ENCODE measurements at regions not wholly inside any gene's neighbourhood (a gene's known extent, or its start where the extent isn't known, plus 50 kb on each side); places are given as distances from the start of the nearest gene placed in this dataset.

DNA sequence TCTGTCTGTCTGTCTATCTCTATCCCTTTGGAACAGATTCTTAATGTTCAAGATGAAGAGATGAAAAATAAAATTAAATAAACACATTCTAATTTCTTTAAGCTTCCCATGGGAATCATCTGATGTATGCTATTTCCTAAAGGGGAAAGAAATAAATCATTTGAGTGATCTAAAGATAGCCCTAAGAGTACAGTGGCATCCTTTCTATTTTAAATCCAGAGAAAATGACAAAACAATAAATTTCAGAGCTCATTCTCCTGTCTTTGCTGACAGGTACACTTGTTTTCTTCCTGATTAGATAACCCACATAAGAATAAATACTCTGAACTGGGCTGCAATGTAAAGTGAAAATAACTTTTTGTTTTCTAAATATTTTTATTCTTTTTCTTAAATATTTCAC is 550.4 kb downstream of the JRKL start:
- RAD21 ChIA-PET (ENCODE audit: unreplicated experiment): no interaction called here
- no peak overlapping the region for H3K4me2 ChIP-seq (ENCODE audit: control insufficient read depth, insufficient read depth)
- intact Hi-C loops (cut with micrococcal nuclease; ENCODE audit: unreplicated experiment): no loop called here
- no peak for DNase-seq (ENCODE audit: low read depth, low spot score)
- no peaks in the 10 kb centered on the region for H3K36me3 ChIP-seq (ENCODE audit: control insufficient read depth in 2 of 2, insufficient read depth in 2 of 2, low read length in 1 of 2)
- in situ Hi-C loops (cut with MboI): no loop called here
- BruUV-seq (replicated peaks): no TSS peak
- no peak for ATAC-seq
- CTCF ChIA-PET: no interaction called here
- H4K20me1 ChIP-seq (ENCODE audit: control insufficient read depth, insufficient read depth): no peaks in the 10 kb centered on the region
- FAIRE-seq: no peak
- TF ChIP-seq SP1 (IDR thresholded peaks at IDR 0.05; ENCODE audit: low read depth, low read length) (no peak), ZBED1 (IDR thresholded peaks at IDR 0.05; ENCODE audit: borderline replicate concordance) (no peak), BRCA1 (IDR thresholded peaks at IDR 0.05; ENCODE audit: low read depth, low read length) (no peak), HCFC1 (IDR thresholded peaks at IDR 0.05; ENCODE audit: low read length) (no peak), MTA2 (IDR thresholded peaks at IDR 0.05; ENCODE audit: low read depth) (no peak), SPI1 (IDR thresholded peaks at IDR 0.05; ENCODE audit: borderline replicate concordance, insufficient read depth, low read depth, low read length) (no peak), MYB (IDR thresholded peaks at IDR 0.05; ENCODE audit: borderline replicate concordance, low read depth, low read length) (no peak), JUNB (IDR thresholded peaks at IDR 0.05) (no peak), ZZZ3 (IDR thresholded peaks at IDR 0.05; ENCODE audit: control insufficient read depth, insufficient read length, low read depth) (no peak)
- TF ChIP-seq, protein P1, sequence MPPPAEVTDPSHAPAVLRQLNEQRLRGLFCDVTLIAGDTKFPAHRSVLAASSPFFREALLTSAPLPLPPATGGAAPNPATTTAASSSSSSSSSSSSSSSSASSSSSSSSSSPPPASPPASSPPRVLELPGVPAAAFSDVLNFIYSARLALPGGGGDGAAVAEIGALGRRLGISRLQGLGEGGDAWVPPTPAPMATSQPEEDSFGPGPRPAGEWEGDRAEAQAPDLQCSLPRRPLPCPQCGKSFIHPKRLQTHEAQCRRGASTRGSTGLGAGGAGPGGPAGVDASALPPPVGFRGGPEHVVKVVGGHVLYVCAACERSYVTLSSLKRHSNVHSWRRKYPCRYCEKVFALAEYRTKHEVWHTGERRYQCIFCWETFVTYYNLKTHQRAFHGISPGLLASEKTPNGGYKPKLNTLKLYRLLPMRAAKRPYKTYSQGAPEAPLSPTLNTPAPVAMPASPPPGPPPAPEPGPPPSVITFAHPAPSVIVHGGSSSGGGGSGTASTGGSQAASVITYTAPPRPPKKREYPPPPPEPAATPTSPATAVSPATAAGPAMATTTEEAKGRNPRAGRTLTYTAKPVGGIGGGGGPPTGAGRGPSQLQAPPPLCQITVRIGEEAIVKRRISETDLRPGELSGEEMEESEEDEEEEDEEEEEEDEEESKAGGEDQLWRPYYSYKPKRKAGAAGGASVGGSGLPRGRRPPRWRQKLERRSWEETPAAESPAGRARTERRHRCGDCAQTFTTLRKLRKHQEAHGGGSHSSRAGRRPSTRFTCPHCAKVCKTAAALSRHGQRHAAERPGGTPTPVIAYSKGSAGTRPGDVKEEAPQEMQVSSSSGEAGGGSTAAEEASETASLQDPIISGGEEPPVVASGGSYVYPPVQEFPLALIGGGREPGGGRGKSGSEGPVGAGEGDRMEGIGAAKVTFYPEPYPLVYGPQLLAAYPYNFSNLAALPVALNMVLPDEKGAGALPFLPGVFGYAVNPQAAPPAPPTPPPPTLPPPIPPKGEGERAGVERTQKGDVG (CRISPR knock-in tag; IDR thresholded peaks at IDR 0.05): no peak
- TF ChIP-seq, protein P2, sequence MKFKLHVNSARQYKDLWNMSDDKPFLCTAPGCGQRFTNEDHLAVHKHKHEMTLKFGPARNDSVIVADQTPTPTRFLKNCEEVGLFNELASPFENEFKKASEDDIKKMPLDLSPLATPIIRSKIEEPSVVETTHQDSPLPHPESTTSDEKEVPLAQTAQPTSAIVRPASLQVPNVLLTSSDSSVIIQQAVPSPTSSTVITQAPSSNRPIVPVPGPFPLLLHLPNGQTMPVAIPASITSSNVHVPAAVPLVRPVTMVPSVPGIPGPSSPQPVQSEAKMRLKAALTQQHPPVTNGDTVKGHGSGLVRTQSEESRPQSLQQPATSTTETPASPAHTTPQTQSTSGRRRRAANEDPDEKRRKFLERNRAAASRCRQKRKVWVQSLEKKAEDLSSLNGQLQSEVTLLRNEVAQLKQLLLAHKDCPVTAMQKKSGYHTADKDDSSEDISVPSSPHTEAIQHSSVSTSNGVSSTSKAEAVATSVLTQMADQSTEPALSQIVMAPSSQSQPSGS (IDR thresholded peaks at IDR 0.05; ENCODE audit: low read length): no peak
- SMC1A ChIA-PET (ENCODE audit: uncharacterized antibody, unreplicated experiment): no interaction called here
- H2AFZ ChIP-seq (ENCODE audit: control insufficient read depth, low read depth, low read length): no peak overlapping the region
- H3K4me1 ChIP-seq (ENCODE audit: control insufficient read depth, insufficient read depth, low read length): no peaks in the 10 kb centered on the region
- no peaks in the 10 kb centered on the region for H3K27me3 ChIP-seq (replicated peaks in 1 of 2; ENCODE audit: control insufficient read depth in 2 of 2, insufficient read depth in 2 of 2, low read length in 1 of 2)
- POLR2A ChIA-PET: no interaction called here
- H3K79me2 ChIP-seq (ENCODE audit: control insufficient read depth, insufficient read depth, low read length): no peaks in the 10 kb centered on the region
- H3K4me3 ChIP-seq: no peak overlapping the region
- H3K27ac ChIP-seq (ENCODE audit: control insufficient read depth, insufficient read depth): no peak overlapping the region
- H3K9me3 ChIP-seq (replicated peaks; ENCODE audit: control insufficient read depth, insufficient read depth, low read length): no peaks in the 10 kb centered on the region
- H3K9ac ChIP-seq (ENCODE audit: control insufficient read depth, insufficient read depth, low read length): no peak overlapping the region

All from GM12878 (cell line).